Mesothelial cell of epicardium (in vitro differentiated cells): ENCODE measurements at regions not wholly inside any gene's neighbourhood (a gene's known extent, or its start where the extent isn't known, plus 50 kb on each side); places are given as distances from the start of the nearest gene placed in this dataset.

Experiments used
- DNase-seq, 2 experiments: peaks; one replicate each; pipeline ENCODE4 v3.0.0; 2021; ENCODE audit warnings: low spot score in 2 of 2; ENCODE audit not compliant: unreplicated experiment in 2 of 2
- H3K27ac Mint-ChIP-seq: 2 replicates; pipeline ENCODE4 v1.8.0; 2021; ENCODE audit warnings: mixed read lengths
- H3K27me3 Mint-ChIP-seq: 2 replicates; pipeline ENCODE4 v1.8.0; 2021; ENCODE audit warnings: low read depth, mixed read lengths
- H3K36me3 Mint-ChIP-seq: 2 replicates; pipeline ENCODE4 v1.8.0; 2021; ENCODE audit warnings: mixed read lengths
- H3K4me1 Mint-ChIP-seq: 2 replicates; pipeline ENCODE4 v1.8.0; 2021; ENCODE audit warnings: mixed read lengths
- H3K4me3 Mint-ChIP-seq: 2 replicates; pipeline ENCODE4 v1.8.0; 2021; ENCODE audit warnings: mild to moderate bottlenecking, moderate library complexity, mixed read lengths
- H3K9me3 Mint-ChIP-seq: 2 replicates; pipeline ENCODE4 v1.8.0; 2021; ENCODE audit warnings: mixed read lengths
- CTCF ChIP-seq: fragments of 200-600 bp; sonication (generic); IDR thresholded peaks from one replicate; pipeline ENCODE4 v1.5.0; 2021; ENCODE audit warnings: antibody characterized with exemption; ENCODE audit not compliant: unreplicated experiment

- no peaks in the 10 kb centered on the region for H3K4me1 Mint-ChIP-seq
- no peak overlapping the region for H3K4me3 Mint-ChIP-seq
- TF ChIP-seq CTCF: no peak
- no peaks in the 10 kb centered on the region for H3K36me3 Mint-ChIP-seq
- peaks cover 5% of the 10 kb centered on the region for H3K27me3 Mint-ChIP-seq
- no peak for DNase-seq
- no peak overlapping the region for H3K27ac Mint-ChIP-seq
- H3K9me3 Mint-ChIP-seq: peaks cover 5% of the 10 kb centered on the region
Observed at GRCh38 chr10:32120147-32120546, 63.9 kb upstream of the KIF5B start.

DNA sequence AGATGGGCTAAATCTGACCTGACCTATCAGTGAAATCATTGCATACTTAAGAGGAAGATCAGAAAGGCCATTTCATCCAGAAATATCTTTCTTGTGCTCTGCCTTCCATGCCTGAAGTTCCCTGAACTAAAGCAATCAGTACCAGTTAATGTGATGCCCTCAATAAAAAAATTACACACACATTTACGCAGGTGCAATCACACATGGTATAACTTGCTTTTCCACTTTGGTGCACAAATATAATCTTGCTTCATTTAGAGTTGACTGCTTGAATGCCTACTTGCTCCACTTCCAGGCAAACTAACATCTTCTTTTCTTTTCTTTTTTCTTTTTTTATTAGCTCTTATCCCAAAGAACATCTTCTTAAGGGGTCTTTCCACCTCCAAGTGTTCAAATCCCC lies 58.3 kb upstream of the KIF5B start:
- H3K4me3 Mint-ChIP-seq: no peak overlapping the region
- no peak for DNase-seq
- no peaks in the 10 kb centered on the region for H3K4me1 Mint-ChIP-seq
- no peaks in the 10 kb centered on the region for H3K36me3 Mint-ChIP-seq
- peaks cover 5% of the 10 kb centered on the region for H3K27me3 Mint-ChIP-seq
- H3K27ac Mint-ChIP-seq: no peak overlapping the region
- peaks cover 5% of the 10 kb centered on the region for H3K9me3 Mint-ChIP-seq
- TF ChIP-seq CTCF: no peak

- no peak for DNase-seq
- Mint-ChIP-seq H3K27me3 (peaks cover 5% of the 10 kb centered on the region), H3K27ac (no peak overlapping the region), H3K4me3 (no peak overlapping the region), H3K9me3 (peaks cover 8% of the 10 kb centered on the region), H3K36me3 (no peaks in the 10 kb centered on the region), H3K4me1 (no peaks in the 10 kb centered on the region)
- no peak for TF ChIP-seq CTCF
Observed at GRCh38 chr10:32112055-32112454, 55.8 kb upstream of the KIF5B start.

- H3K36me3 Mint-ChIP-seq: no peaks in the 10 kb centered on the region
- TF ChIP-seq CTCF: no peak
- peaks cover 5% of the 10 kb centered on the region for H3K27me3 Mint-ChIP-seq
- peaks cover 8% of the 10 kb centered on the region for H3K9me3 Mint-ChIP-seq
- H3K4me3 Mint-ChIP-seq: no peak overlapping the region
- no peak overlapping the region for H3K27ac Mint-ChIP-seq
- no peak for DNase-seq
- no peaks in the 10 kb centered on the region for H3K4me1 Mint-ChIP-seq
Observed at GRCh38 chr10:32111585-32111984, 55.4 kb upstream of the KIF5B start.

DNA sequence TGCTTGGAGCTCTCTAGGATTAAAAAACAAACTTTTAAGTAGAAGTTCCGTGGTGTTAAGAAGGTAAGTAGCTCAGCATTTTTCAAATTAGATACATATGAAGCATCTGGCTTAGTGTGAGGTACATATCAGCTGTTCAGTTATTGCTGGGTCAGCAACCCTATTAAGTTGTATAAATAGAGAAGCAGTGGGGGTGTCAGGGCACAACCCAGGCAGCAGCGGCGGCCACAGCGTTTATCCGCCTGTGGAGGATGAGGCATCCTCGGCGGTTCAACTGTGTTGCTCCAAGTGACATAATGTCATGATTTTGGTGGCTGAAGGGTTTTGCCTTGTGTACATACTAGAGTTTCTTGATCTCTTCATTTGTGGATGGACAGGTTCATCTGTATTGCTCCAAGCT lies 54.6 kb upstream of the KIF5B start:
- Mint-ChIP-seq H3K36me3 (no peaks in the 10 kb centered on the region), H3K4me1 (no peaks in the 10 kb centered on the region), H3K9me3 (peaks cover 6% of the 10 kb centered on the region), H3K27ac (no peak overlapping the region), H3K4me3 (no peak overlapping the region), H3K27me3 (peaks cover 3% of the 10 kb centered on the region)
- no peak for DNase-seq
- no peak for TF ChIP-seq CTCF

- no peaks in the 10 kb centered on the region for H3K27me3 Mint-ChIP-seq
- peaks cover 3% of the 10 kb centered on the region for H3K9me3 Mint-ChIP-seq
- H3K27ac Mint-ChIP-seq: no peak overlapping the region
- no peaks in the 10 kb centered on the region for H3K36me3 Mint-ChIP-seq
- no peaks in the 10 kb centered on the region for H3K4me1 Mint-ChIP-seq
- no peak for DNase-seq
- H3K4me3 Mint-ChIP-seq: no peak overlapping the region
- TF ChIP-seq CTCF: no peak
Observed at GRCh38 chr10:32109603-32110002, 53.4 kb upstream of the KIF5B start.
